HCT116 (cell line): ENCODE measurements at regions not wholly inside any gene's neighbourhood (a gene's known extent, or its start where the extent isn't known, plus 50 kb on each side); places are given as distances from the start of the nearest gene placed in this dataset.

Experiments
- ATAC-seq: fragments of 200-7000 bp; cut with Tn5 transposase; 2 replicates; pipeline ENCODE4 v1.9.1; 2020; ENCODE audit warnings: mild to moderate bottlenecking, moderate library complexity
- BruUV-seq: library from RNA; stranded (reverse); fragments of 400-500 nt; replicated peaks from 2 replicates; lab custom pipeline; 2021; lab: Mats Ljungman, UMichigan
- CTCF ChIA-PET: fragments of 300-600 bp; sonication (Branson Sonifier 250); formaldehyde crosslinking; loops from one replicate; lab custom pipeline; 2021; ENCODE audit warnings: antibody characterized with exemption; lab: Charles Lee
- POLR2A ChIA-PET: fragments of 300-600, 350-600 bp; sonication (Branson Sonifier 250); formaldehyde crosslinking; loops from one replicate; lab custom pipeline; 2021; ENCODE audit warnings: antibody characterized with exemption; lab: Charles Lee
- RAD21 ChIA-PET, 2 experiments: fragments of 300-600 bp; sonication (Branson Sonifier 250); formaldehyde crosslinking; loops; one replicate each; lab custom pipeline; 2023; ENCODE audit warnings: low total read pairs in 2 of 2; ENCODE audit not compliant: uncharacterized antibody in 2 of 2, unreplicated experiment in 2 of 2, low non-redundant PET in 1 of 2; lab: Charles Lee
- DNase-seq: peaks from one replicate; pipeline ENCODE4 v3.0.0-alpha.2; 2010; ENCODE audit warnings: low read depth, low spot score
- H2AFZ ChIP-seq: fragments of 200-600 bp; shearing (Covaris generic), sonication (generic); 2 replicates; pipeline ENCODE4 v1.6.1; 2017; ENCODE audit warnings: low read depth, mixed run types, mixed read lengths, antibody characterized with exemption, low read length; ENCODE audit not compliant: poor library complexity, severe bottlenecking
- H3K27ac ChIP-seq: 2 replicates; pipeline ENCODE4 v1.5.1; 2012; ENCODE audit warnings: low read depth, low read length
- H3K27me3 ChIP-seq: fragments of 200-600 bp; sonication (generic); 2 replicates; pipeline ENCODE4 v1.6.1; 2016; ENCODE audit warnings: mixed run types, low read length, mixed read lengths; ENCODE audit not compliant: insufficient read depth
- H3K36me3 ChIP-seq, 2 experiments: fragments of 200-500 bp in 1 of 2; fragments of 200-600 bp in 1 of 2; sonication (Bioruptor generic) in 1 of 2; sonication (generic) in 1 of 2; 2 replicates each; pipeline versions ENCODE4 v1.5.1 to v1.6.1; 2014 to 2016; ENCODE audit warnings: low read length in 2 of 2, inconsistent platforms in 1 of 2, mixed read lengths in 1 of 2, mixed run types in 1 of 2; ENCODE audit not compliant: insufficient read depth in 2 of 2, control insufficient read depth in 1 of 2
- H3K4me1 ChIP-seq, 2 experiments: fragments of 200-600 bp in 1 of 2; sonication (generic) in 1 of 2; 2 replicates each; pipeline versions ENCODE4 v1.5.1 to v1.6.1; 2012 to 2017; ENCODE audit warnings: low read length in 2 of 2, inconsistent platforms in 1 of 2, mild to moderate bottlenecking in 1 of 2, mixed read lengths in 1 of 2, mixed run types in 1 of 2, moderate library complexity in 1 of 2; ENCODE audit not compliant: insufficient read depth in 2 of 2, control insufficient read depth in 1 of 2
- H3K4me2 ChIP-seq: fragments of 200-600 bp; sonication (generic); 2 replicates; pipeline ENCODE4 v1.6.1; 2017; ENCODE audit warnings: mixed run types, low read length, mixed read lengths
- H3K4me3 ChIP-seq, 2 experiments: fragments of 200-600 bp in 1 of 2; sonication (generic) in 1 of 2; replicated peaks in 1 of 2; 2 replicates each; pipeline ENCODE4 v1.5.1; 2011 to 2016; ENCODE audit warnings: low read length in 2 of 2, control low read depth in 1 of 2, low read depth in 1 of 2, mild to moderate bottlenecking in 1 of 2, mixed read lengths in 1 of 2, mixed run types in 1 of 2
- H3K79me2 ChIP-seq: fragments of 200-600 bp; sonication (generic); 2 replicates; pipeline ENCODE4 v1.6.1; 2017; ENCODE audit warnings: mild to moderate bottlenecking, mixed run types, low read length, moderate library complexity, mixed read lengths; ENCODE audit not compliant: insufficient read depth
- H3K9ac ChIP-seq: fragments of 200-600 bp; sonication (generic); 2 replicates; pipeline ENCODE4 v1.6.1; 2016; ENCODE audit warnings: low read length, mixed read lengths
- H3K9me2 ChIP-seq: fragments of 200-600 bp; sonication (generic), shearing (Covaris generic); 2 replicates; pipeline ENCODE4 v1.6.1; 2017; ENCODE audit warnings: mixed run types, mild to moderate bottlenecking, moderate library complexity; ENCODE audit not compliant: insufficient read depth
- H3K9me3 ChIP-seq, 2 experiments: fragments of 200-500 bp in 1 of 2; fragments of 200-600 bp in 1 of 2; sonication (Bioruptor generic) in 1 of 2; sonication (generic) in 1 of 2; 2 replicates each; pipeline ENCODE4 v1.6.1; 2014 to 2017; ENCODE audit warnings: low read length in 2 of 2, mixed read lengths in 2 of 2, inconsistent platforms in 1 of 2, low read depth in 1 of 2, mild to moderate bottlenecking in 1 of 2, mixed run types in 1 of 2, moderate library complexity in 1 of 2; ENCODE audit not compliant: control insufficient read depth in 1 of 2, insufficient read depth in 1 of 2
- H4K20me1 ChIP-seq: fragments of 200-600 bp; sonication (generic), shearing (Covaris generic); 2 replicates; pipeline ENCODE4 v1.6.1; 2017; ENCODE audit warnings: mixed run types, mild to moderate bottlenecking, moderate library complexity; ENCODE audit not compliant: insufficient read depth
- CBX3 ChIP-seq: IDR thresholded peaks from 2 replicates; pipeline ENCODE4 v1.6.1; 2012; ENCODE audit warnings: low read depth
- CEBPB ChIP-seq: IDR thresholded peaks from 2 replicates; pipeline ENCODE4 v1.6.1; 2012; ENCODE audit warnings: low read depth
- EGR1 ChIP-seq: IDR thresholded peaks from 2 replicates; pipeline ENCODE4 v1.6.1; 2012; ENCODE audit warnings: low read depth
- EZH2 ChIP-seq: fragments of 200-600 bp; sonication (generic); IDR thresholded peaks from 2 replicates; pipeline ENCODE4 v1.6.1; 2017; ENCODE audit warnings: antibody characterized with exemption, mixed run types
- EZH2phosphoT487 ChIP-seq: fragments of 200-600 bp; IDR thresholded peaks from 2 replicates; pipeline ENCODE4 v1.6.1; 2018; ENCODE audit warnings: antibody characterized with exemption, borderline replicate concordance
- FOSL1 ChIP-seq: IDR thresholded peaks from 2 replicates; pipeline ENCODE4 v1.6.1; 2012; ENCODE audit warnings: low read depth
- JUND ChIP-seq: IDR thresholded peaks from 2 replicates; pipeline ENCODE4 v1.6.1; 2012
- POLR2AphosphoS5 ChIP-seq: IDR thresholded peaks from 2 replicates; pipeline ENCODE4 v1.6.1; 2011; ENCODE audit warnings: mild to moderate bottlenecking, low read depth, low read length, moderate library complexity
- RAD21 ChIP-seq: IDR thresholded peaks from 2 replicates; pipeline ENCODE4 v1.6.1; 2012; ENCODE audit warnings: low read depth, mild to moderate bottlenecking
- SIN3A ChIP-seq: IDR thresholded peaks from 2 replicates; pipeline ENCODE4 v1.6.1; 2012; ENCODE audit warnings: low read depth
- SP1 ChIP-seq: IDR thresholded peaks from 2 replicates; pipeline ENCODE4 v1.6.1; 2012; ENCODE audit warnings: low read depth
- SRF ChIP-seq: IDR thresholded peaks from 2 replicates; pipeline ENCODE4 v1.6.1; 2012; ENCODE audit warnings: low read depth
- TCF7L2 ChIP-seq: IDR thresholded peaks from 2 replicates; pipeline ENCODE4 v1.7.0; 2011; ENCODE audit warnings: borderline replicate concordance, inconsistent platforms; ENCODE audit not compliant: insufficient read depth, insufficient read length; ENCODE audit errors: extremely low read depth
- YY1 ChIP-seq: IDR thresholded peaks from 2 replicates; pipeline ENCODE4 v1.6.1; 2011; ENCODE audit warnings: low read length, low read depth, moderate library complexity, mild to moderate bottlenecking; ENCODE audit not compliant: insufficient replicate concordance; ENCODE audit errors: extremely low read depth
- ZFX ChIP-seq: fragments of 450-650 bp; IDR thresholded peaks from 2 replicates; pipeline ENCODE4 v1.6.1; 2017
- ZNF274 ChIP-seq: fragments of 200-500 bp; sonication (Bioruptor generic); IDR thresholded peaks from 2 replicates; pipeline ENCODE4 v1.6.1; 2014; ENCODE audit warnings: mild to moderate bottlenecking, low read depth, low read length, inconsistent platforms
- intact Hi-C: fragments of 100-400 bp; cut with micrococcal nuclease; formaldehyde crosslinking; loops from 2 replicates; pipeline ENCODE4 v1.10.0; 2022
- TF ChIP-seq, protein P1 (sequence below): IDR thresholded peaks from 2 replicates; pipeline ENCODE4 v1.6.1; 2012
- TF ChIP-seq, protein P2 (sequence below): IDR thresholded peaks from 2 replicates; pipeline ENCODE4 v1.6.1; 2011; ENCODE audit warnings: mild to moderate bottlenecking, low read length, moderate library complexity; ENCODE audit not compliant: insufficient replicate concordance; ENCODE audit errors: extremely low read depth
- TF ChIP-seq, protein P3 (sequence below): IDR thresholded peaks from 2 replicates; pipeline ENCODE4 v1.6.1; 2012; ENCODE audit warnings: low read depth

DNA sequence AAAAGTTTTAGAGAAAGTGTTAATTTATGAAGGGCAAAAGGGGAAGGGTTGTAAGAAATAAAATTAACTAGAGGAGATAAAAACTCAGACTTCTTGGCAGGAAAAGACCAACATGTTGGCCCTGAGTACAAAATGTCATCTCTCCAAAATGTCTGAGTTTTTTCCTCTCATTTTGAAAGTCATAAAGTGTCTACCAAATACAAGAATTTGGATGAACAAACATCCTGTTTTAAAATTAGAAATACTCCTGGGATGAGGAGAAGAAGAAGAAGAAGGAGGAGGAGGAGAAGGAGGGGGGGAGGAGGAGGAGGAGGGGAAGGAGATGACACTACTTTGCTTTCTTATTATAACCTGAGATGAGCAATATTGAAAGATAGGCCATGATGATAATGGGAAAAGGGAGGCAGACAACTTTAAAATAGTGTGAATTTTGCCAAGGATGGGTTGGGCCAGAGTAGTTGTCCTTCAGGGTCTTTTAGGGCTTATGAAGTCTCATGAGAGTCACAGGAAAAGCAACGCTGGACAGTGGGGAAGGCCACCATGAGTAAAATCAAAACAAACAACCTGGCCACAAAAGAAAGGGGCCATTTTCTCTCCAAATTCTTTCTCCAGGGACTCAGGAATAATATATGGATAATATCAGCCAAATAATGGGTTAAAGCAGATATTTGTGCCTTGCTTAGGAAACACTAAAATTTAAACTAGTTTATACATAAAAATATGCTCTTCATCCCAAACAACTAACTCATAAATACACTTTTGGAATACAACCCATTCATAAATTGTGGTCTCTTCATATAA is 632.9 kb downstream of the EPHA3 start:
- ATAC-seq (no peak), DNase-seq (no peak)
- POLR2A ChIA-PET: interaction anchor here (0.7 kb wide), 1 partner anchor 35 kb away, joined by 5 read pairs; no protein-coding TSS in a partner anchor
- Histone ChIP-seq H4K20me1 (no peaks in the 10 kb centered on the region), H3K9me3 (peaks cover 0 to 6% of the 10 kb centered on the region in 2 experiments; a peak in 2 of 4 replicates), H3K36me3 (no peaks in the 10 kb centered on the region), H3K79me2 (no peaks in the 10 kb centered on the region), H3K4me2 (no peak overlapping the region), H3K4me3 (no peak overlapping the region), H3K9me2 (no peaks in the 10 kb centered on the region), H3K27ac (no peak overlapping the region), H3K9ac (no peak overlapping the region), H3K27me3 (no peaks in the 10 kb centered on the region), H2AFZ (no peak overlapping the region), H3K4me1 (no peaks in the 10 kb centered on the region)
- intact Hi-C loops: no loop called here
- no TSS peak for BruUV-seq
- CTCF ChIA-PET: no interaction called here
- no peak for TF ChIP-seq ZNF274
- TF ChIP-seq SRF: no peak
- TF ChIP-seq EGR1: no peak
- TF ChIP-seq, protein P1, sequence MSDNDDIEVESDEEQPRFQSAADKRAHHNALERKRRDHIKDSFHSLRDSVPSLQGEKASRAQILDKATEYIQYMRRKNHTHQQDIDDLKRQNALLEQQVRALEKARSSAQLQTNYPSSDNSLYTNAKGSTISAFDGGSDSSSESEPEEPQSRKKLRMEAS: no peak
- TF ChIP-seq YY1: no peak
- no peak for TF ChIP-seq SP1
- no peak for TF ChIP-seq CBX3
- TF ChIP-seq POLR2AphosphoS5: no peak
- TF ChIP-seq JUND: no peak
- no peak for TF ChIP-seq EZH2
- TF ChIP-seq SIN3A: no peak
- no peak for TF ChIP-seq TCF7L2
- no peak for TF ChIP-seq ZFX
- TF ChIP-seq RAD21: no peak
- TF ChIP-seq, protein P2, sequence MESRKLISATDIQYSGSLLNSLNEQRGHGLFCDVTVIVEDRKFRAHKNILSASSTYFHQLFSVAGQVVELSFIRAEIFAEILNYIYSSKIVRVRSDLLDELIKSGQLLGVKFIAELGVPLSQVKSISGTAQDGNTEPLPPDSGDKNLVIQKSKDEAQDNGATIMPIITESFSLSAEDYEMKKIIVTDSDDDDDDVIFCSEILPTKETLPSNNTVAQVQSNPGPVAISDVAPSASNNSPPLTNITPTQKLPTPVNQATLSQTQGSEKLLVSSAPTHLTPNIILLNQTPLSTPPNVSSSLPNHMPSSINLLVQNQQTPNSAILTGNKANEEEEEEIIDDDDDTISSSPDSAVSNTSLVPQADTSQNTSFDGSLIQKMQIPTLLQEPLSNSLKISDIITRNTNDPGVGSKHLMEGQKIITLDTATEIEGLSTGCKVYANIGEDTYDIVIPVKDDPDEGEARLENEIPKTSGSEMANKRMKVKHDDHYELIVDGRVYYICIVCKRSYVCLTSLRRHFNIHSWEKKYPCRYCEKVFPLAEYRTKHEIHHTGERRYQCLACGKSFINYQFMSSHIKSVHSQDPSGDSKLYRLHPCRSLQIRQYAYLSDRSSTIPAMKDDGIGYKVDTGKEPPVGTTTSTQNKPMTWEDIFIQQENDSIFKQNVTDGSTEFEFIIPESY: no peak
- TF ChIP-seq FOSL1: no peak
- no peak for TF ChIP-seq EZH2phosphoT487
- TF ChIP-seq CEBPB: no peak
- TF ChIP-seq, protein P3, sequence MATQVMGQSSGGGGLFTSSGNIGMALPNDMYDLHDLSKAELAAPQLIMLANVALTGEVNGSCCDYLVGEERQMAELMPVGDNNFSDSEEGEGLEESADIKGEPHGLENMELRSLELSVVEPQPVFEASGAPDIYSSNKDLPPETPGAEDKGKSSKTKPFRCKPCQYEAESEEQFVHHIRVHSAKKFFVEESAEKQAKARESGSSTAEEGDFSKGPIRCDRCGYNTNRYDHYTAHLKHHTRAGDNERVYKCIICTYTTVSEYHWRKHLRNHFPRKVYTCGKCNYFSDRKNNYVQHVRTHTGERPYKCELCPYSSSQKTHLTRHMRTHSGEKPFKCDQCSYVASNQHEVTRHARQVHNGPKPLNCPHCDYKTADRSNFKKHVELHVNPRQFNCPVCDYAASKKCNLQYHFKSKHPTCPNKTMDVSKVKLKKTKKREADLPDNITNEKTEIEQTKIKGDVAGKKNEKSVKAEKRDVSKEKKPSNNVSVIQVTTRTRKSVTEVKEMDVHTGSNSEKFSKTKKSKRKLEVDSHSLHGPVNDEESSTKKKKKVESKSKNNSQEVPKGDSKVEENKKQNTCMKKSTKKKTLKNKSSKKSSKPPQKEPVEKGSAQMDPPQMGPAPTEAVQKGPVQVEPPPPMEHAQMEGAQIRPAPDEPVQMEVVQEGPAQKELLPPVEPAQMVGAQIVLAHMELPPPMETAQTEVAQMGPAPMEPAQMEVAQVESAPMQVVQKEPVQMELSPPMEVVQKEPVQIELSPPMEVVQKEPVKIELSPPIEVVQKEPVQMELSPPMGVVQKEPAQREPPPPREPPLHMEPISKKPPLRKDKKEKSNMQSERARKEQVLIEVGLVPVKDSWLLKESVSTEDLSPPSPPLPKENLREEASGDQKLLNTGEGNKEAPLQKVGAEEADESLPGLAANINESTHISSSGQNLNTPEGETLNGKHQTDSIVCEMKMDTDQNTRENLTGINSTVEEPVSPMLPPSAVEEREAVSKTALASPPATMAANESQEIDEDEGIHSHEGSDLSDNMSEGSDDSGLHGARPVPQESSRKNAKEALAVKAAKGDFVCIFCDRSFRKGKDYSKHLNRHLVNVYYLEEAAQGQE: no peak
- RAD21 ChIA-PET: no interaction called here
